ENCODE measurements at regions not wholly inside any gene's neighbourhood (a gene's known extent, or its start where the extent isn't known, plus 50 kb on each side); places are given as distances from the start of the nearest gene placed in this dataset.

GRCh38 chr20:24736131-24736843 lies 212.8 kb upstream of the CST7 start:
- no peak overlapping the region for H2BK15ac ChIP-seq (ENCODE audit: low read depth, low read length)
- no peak overlapping the region for H3K9ac ChIP-seq (ENCODE audit: low read depth, low read length)
- no peaks in the 10 kb centered on the region for H3K36me3 ChIP-seq (ENCODE audit: control insufficient read depth, insufficient read depth, low read length)
- peak; percentile 29 for DNase-seq
- BruUV-seq (replicated peaks): no TSS peak
- H3K27me3 ChIP-seq (ENCODE audit: control insufficient read depth, insufficient read depth, low read length): peaks cover 24% of the 10 kb centered on the region; the same call in 1 of the 2 replicates
- no peak overlapping the region for H4K5ac ChIP-seq (ENCODE audit: low read depth, low read length)
- H3K14ac ChIP-seq (replicated peaks; ENCODE audit: low read depth, low read length): no peak overlapping the region
- no peak for TF ChIP-seq RFX5 (IDR thresholded peaks at IDR 0.05; ENCODE audit: low read depth, low read length)
- TF ChIP-seq FOS (IDR thresholded peaks at IDR 0.05; ENCODE audit: low read depth, low read length): no peak
- no peak for TF ChIP-seq NFE2L2 (IDR thresholded peaks at IDR 0.05; ENCODE audit: low read depth, low read length)
- TF ChIP-seq BHLHE40 (IDR thresholded peaks at IDR 0.05; ENCODE audit: low read depth, low read length): no peak
- TF ChIP-seq RAD21 (IDR thresholded peaks at IDR 0.05; ENCODE audit: low read length): no peak
- no peak for TF ChIP-seq MXI1 (IDR thresholded peaks at IDR 0.05; ENCODE audit: borderline replicate concordance, low read depth, low read length)
- no peak for TF ChIP-seq POLR2A (IDR thresholded peaks at IDR 0.05; ENCODE audit: low read depth, low read length)
- TF ChIP-seq SMC3 (IDR thresholded peaks at IDR 0.05; ENCODE audit: low read depth, low read length): no peak
- no peak for TF ChIP-seq RCOR1 (IDR thresholded peaks at IDR 0.05; ENCODE audit: insufficient replicate concordance, low read length)
- no peak for TF ChIP-seq MAFK (IDR thresholded peaks at IDR 0.05; ENCODE audit: low read depth, low read length)
- TF ChIP-seq, protein P1, sequence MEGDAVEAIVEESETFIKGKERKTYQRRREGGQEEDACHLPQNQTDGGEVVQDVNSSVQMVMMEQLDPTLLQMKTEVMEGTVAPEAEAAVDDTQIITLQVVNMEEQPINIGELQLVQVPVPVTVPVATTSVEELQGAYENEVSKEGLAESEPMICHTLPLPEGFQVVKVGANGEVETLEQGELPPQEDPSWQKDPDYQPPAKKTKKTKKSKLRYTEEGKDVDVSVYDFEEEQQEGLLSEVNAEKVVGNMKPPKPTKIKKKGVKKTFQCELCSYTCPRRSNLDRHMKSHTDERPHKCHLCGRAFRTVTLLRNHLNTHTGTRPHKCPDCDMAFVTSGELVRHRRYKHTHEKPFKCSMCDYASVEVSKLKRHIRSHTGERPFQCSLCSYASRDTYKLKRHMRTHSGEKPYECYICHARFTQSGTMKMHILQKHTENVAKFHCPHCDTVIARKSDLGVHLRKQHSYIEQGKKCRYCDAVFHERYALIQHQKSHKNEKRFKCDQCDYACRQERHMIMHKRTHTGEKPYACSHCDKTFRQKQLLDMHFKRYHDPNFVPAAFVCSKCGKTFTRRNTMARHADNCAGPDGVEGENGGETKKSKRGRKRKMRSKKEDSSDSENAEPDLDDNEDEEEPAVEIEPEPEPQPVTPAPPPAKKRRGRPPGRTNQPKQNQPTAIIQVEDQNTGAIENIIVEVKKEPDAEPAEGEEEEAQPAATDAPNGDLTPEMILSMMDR (conservative IDR thresholded peaks at IDR 0.05; ENCODE audit: low read depth, low read length): no peak
- TF ChIP-seq, protein P2, sequence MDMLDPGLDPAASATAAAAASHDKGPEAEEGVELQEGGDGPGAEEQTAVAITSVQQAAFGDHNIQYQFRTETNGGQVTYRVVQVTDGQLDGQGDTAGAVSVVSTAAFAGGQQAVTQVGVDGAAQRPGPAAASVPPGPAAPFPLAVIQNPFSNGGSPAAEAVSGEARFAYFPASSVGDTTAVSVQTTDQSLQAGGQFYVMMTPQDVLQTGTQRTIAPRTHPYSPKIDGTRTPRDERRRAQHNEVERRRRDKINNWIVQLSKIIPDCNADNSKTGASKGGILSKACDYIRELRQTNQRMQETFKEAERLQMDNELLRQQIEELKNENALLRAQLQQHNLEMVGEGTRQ (IDR thresholded peaks at IDR 0.05; ENCODE audit: low read depth, low read length): no peak
- TF ChIP-seq MAZ (IDR thresholded peaks at IDR 0.05; ENCODE audit: borderline replicate concordance, low read depth, low read length): no peak
- peak; percentile 78 for ATAC-seq (ENCODE audit: low read depth)
- no peak overlapping the region for H3K4me3 ChIP-seq (ENCODE audit: insufficient read depth, low read depth, low read length)
- H3K9me1 ChIP-seq (ENCODE audit: insufficient read depth, low read length): no peaks in the 10 kb centered on the region; the same call in 1 of the 2 replicates
- H3K27ac ChIP-seq (ENCODE audit: insufficient read depth, low read length): no peak overlapping the region
- no peak overlapping the region for H2AFZ ChIP-seq (replicated peaks; ENCODE audit: low read length, poor library complexity)
- H3K4me2 ChIP-seq (ENCODE audit: low read depth, low read length): no peak overlapping the region; the same call in 1 of the 2 replicates
- no peak overlapping the region for H2BK120ac ChIP-seq (ENCODE audit: low read depth, low read length)
- H3K23ac ChIP-seq (ENCODE audit: low read depth, low read length): no peak overlapping the region
- intact Hi-C loops (cut with micrococcal nuclease) (no loop called here), dilution Hi-C loops (cut with HindIII; ENCODE audit: low sequenced_read_pairs, unreplicated experiment) (no loop called here), in situ Hi-C loops (cut with MboI; ENCODE audit: low sequenced_read_pairs) (no loop called here)
- no peaks in the 10 kb centered on the region for H3K79me1 ChIP-seq (ENCODE audit: low read depth in 1 of 2, low read length in 2 of 2)
- no peak overlapping the region for H4K8ac ChIP-seq (ENCODE audit: low read depth in 2 of 2, low read length in 2 of 2)
- no peak overlapping the region for H2BK20ac ChIP-seq (ENCODE audit: low read depth, low read length)
- no peaks in the 10 kb centered on the region for H4K20me1 ChIP-seq (ENCODE audit: insufficient read depth, low read length)
- no peak overlapping the region for H2AK9ac ChIP-seq (replicated peaks; ENCODE audit: low read depth, low read length, poor library complexity)
- no peak overlapping the region for H3K18ac ChIP-seq (ENCODE audit: low read depth, low read length)
- no peak overlapping the region for H2BK5ac ChIP-seq (ENCODE audit: low read depth, low read length, poor library complexity, severe bottlenecking)
- no peak overlapping the region for H3K56ac ChIP-seq (ENCODE audit: extremely low read depth, insufficient read depth, low read length)
- peaks cover 7% of the 10 kb centered on the region; the same call in 1 of the 2 replicates for H3K4me1 ChIP-seq (ENCODE audit: control insufficient read depth, insufficient read depth, low read length)
- no CpG with 5 or more reads among the region's 10 CpGs for WGBS, 2 experiments (ENCODE audit: extremely low coverage in 2 of 2, insufficient read length in 1 of 2)
- no peak overlapping the region for H2AK5ac ChIP-seq (ENCODE audit: low read depth, low read length)
- ChIA-PET POLR2A (ENCODE audit: unreplicated experiment) (no interaction called here), CTCF (interaction anchor here (1.3 kb wide), 1 partner anchor 18 kb away, joined by 3 read pairs; no protein-coding TSS in a partner anchor)
- H3K9me3 ChIP-seq (ENCODE audit: control insufficient read depth, insufficient read depth, low read length): no peaks in the 10 kb centered on the region; the same call in 1 of the 2 replicates
- no peak overlapping the region for H3K4ac ChIP-seq (ENCODE audit: low read depth, low read length)
- no peak overlapping the region for H4K91ac ChIP-seq (ENCODE audit: insufficient read depth, low read depth, low read length)
